ENCODE measurements at regions not wholly inside any gene's neighbourhood (a gene's known extent, or its start where the extent isn't known, plus 50 kb on each side); places are given as distances from the start of the nearest gene placed in this dataset.
"Not testable (repeated sequence)": the region's sequence is repeated elsewhere in the genome, so short reads cannot be mapped to it uniquely, and the experiment has no call there.

DNA sequence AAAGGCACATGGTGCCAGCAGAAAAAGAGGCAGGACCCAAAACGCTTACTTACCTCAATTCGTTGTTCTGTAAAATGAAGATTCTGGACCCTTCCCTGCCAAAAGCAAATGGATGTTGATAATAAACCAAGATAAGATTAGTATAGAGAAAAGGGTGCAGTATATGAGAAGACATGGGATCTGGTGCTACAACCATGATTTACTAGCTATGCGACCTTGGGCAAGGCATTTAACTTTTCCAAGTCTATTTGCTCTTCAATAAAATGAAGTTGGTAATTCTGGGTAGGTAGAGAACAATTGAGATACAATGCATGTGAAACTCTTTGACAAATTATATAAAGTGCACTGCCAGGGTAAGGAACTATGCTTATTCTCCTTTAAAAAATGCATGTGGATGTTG, 185.0 kb upstream of the IRF2BP2 start:
- H3K4me3 ChIP-seq (replicated peaks; ENCODE audit: low read depth, low read length); DNase-seq (ENCODE audit: extremely low read depth, insufficient read length); H3K27me3 ChIP-seq (replicated peaks; ENCODE audit: control insufficient read depth, insufficient read depth, low read length); H3K36me3 ChIP-seq (ENCODE audit: control insufficient read depth, insufficient read depth, low read length): not testable (repeated sequence)

DNA sequence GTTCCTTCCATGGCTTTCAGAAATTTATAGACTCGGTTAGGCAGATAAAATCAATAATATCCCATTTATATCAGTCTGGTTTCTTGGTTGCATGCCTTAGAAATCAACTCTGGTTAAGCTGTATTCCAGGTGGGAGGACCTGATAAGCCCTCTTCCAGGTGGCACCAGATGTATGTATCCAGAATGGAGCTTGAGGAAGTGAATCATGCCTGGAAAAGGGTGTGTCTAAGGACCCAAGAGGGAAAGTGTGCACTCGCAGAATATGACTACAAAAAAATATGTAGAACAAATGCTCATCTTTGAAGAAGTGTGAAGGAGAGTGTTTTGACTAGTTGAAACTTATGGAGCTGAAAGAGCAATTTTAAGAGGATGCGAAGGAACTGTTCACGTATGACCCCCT, 184.5 kb upstream of the IRF2BP2 start:
- H3K36me3 ChIP-seq (ENCODE audit: control insufficient read depth, insufficient read depth, low read length); DNase-seq (ENCODE audit: extremely low read depth, insufficient read length); H3K27me3 ChIP-seq (replicated peaks; ENCODE audit: control insufficient read depth, insufficient read depth, low read length); H3K4me3 ChIP-seq (replicated peaks; ENCODE audit: low read depth, low read length): not testable (repeated sequence)

DNA sequence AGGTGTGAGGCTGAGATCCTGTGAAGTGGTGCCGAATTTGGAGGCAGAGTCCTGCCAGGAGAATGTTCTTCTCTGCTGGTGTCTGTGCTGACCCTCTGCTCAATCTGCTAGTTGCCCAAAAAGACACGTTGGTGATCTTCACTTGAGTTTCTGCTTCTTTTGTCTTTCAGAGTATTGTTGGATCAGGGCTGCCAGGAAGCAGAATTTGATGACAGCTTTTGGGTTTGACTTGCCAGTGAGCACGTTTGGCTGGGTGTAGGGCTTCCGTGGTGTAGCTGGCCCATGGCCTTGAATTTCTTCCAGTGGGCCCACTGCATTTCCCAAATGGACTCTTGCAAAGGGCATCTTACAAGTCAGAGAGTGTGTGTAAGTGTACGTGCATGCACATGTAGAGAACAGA, 183.9 kb upstream of the IRF2BP2 start:
- DNase-seq (ENCODE audit: extremely low read depth, insufficient read length); H3K27me3 ChIP-seq (replicated peaks; ENCODE audit: control insufficient read depth, insufficient read depth, low read length); H3K36me3 ChIP-seq (ENCODE audit: control insufficient read depth, insufficient read depth, low read length); H3K4me3 ChIP-seq (replicated peaks; ENCODE audit: low read depth, low read length): not testable (repeated sequence)

DNA sequence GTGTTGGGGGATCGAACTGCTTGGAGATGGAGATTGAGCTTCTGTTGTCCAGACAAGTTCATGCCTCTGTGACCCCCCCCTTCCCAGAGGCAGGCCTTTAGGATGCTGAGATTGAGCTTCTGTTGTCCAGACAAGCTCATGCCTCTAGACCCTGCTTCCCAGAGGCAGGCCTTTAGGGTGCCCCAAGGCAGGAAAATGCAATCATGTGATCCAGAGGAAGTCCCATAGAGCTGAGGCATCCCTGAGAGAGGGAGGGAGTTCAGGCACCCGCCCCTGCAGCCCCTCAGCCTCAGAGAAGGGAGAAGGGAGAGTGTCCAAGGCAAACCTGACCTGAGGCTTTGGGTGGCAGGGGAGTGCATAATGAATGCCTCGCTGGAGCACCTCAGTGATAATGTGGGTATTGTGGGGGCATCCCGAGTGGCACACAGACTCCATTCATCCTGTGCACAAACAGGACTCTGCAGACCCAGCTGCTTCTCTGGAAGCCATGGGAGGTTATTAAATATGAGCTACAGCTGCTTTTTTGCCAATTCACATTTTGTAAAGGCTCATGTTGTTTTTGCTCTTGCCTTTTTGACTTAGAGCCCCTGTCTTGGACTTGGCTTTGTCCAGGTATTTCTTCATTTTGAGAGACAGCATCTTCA, 182.4 kb upstream of the IRF2BP2 start:
- H3K27me3 ChIP-seq (replicated peaks; ENCODE audit: control insufficient read depth, insufficient read depth, low read length); H3K4me3 ChIP-seq (replicated peaks; ENCODE audit: low read depth, low read length); DNase-seq (ENCODE audit: extremely low read depth, insufficient read length); H3K36me3 ChIP-seq (ENCODE audit: control insufficient read depth, insufficient read depth, low read length): not testable (repeated sequence)

DNA sequence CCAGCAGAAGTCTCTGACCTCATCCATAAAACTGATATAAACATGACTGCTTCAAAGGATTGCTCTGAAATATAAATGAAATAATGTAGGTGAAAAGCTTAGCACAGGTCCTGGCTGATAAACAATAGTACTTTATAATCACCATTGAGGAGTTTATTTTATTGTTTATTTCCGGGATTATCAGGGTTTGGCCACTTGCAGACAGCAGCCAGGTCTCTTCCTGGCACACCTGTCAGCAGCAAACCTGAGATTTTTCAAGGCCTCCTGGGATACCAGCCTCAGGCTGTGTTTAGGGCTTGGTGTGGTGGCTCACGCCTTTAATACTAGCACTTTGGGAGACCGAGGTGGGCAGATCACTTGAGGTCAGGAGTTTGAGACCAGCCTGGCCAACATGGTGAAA, 181.6 kb upstream of the IRF2BP2 start:
- DNase-seq (ENCODE audit: extremely low read depth, insufficient read length); H3K4me3 ChIP-seq (replicated peaks; ENCODE audit: low read depth, low read length); H3K27me3 ChIP-seq (replicated peaks; ENCODE audit: control insufficient read depth, insufficient read depth, low read length); H3K36me3 ChIP-seq (ENCODE audit: control insufficient read depth, insufficient read depth, low read length): not testable (repeated sequence)

DNA sequence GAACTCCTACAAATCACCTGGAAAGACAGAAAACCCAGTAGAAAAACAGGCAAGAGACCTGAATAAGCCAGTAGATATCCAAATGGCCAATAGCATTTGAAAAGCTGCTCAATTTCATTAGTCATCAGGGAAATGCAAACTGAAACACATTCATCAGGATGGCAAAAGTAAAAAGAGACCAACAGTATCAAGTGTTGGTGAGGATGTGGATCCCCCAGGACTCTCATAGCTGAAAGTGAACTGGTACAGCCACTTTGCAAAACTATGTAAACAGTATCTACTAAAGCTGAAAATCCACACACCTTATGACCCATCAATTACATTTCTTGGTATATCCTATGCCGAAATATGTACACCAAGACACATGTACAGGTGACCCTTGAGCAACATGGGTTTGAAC, 180.4 kb upstream of the IRF2BP2 start:
- not testable (repeated sequence) for DNase-seq (ENCODE audit: extremely low read depth, insufficient read length); H3K36me3 ChIP-seq (ENCODE audit: control insufficient read depth, insufficient read depth, low read length); H3K27me3 ChIP-seq (replicated peaks; ENCODE audit: control insufficient read depth, insufficient read depth, low read length); H3K4me3 ChIP-seq (replicated peaks; ENCODE audit: low read depth, low read length)

DNA sequence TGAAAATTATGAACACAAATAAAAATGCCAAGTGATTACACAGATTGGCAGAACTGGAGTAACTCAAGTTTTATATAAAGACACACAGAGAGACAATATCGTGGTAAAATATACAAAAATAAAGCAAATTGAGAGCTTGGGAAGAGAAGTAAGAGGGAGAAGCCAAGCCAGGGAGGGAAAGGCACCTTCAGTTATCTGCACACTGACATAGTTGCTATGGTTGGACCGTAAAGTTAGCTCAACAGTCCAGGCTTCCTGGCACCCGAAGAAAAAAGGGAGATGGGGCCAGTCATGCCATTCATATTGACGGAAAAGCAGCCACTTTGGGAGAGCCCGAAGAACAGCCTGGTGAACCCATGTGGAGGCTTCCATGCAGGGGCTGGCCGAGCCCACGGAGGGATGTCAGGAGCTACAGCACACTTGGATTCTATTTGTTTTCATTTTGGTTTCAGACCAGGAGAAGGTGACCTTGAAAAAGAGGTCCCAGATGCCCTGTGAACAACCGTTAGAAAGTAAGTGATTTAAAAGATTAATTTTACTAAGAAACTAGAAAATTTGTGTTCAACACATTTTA, 177.1 kb upstream of the IRF2BP2 start:
- DNase-seq (ENCODE audit: extremely low read depth, insufficient read length); H3K27me3 ChIP-seq (replicated peaks; ENCODE audit: control insufficient read depth, insufficient read depth, low read length); H3K4me3 ChIP-seq (replicated peaks; ENCODE audit: low read depth, low read length); H3K36me3 ChIP-seq (ENCODE audit: control insufficient read depth, insufficient read depth, low read length): not testable (repeated sequence)

DNA sequence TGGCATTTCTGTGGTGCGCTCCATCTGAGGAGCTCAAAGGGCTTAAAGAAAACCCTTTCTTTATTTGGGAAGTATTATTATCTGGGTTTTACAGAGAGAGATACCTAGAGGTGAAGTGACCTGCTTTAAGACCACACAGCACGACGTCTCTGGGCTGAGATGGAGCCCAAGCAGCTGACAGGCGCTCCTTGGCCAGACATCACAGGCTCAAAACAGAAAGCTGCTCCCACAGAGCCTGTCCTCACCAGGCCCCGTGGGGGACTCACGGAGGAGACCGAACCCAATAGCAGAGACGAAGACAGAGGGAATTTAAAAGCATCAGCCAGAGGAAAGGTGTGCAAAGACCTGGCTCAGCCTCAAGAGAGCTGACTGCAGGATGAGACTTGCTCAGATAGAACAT, 175.9 kb upstream of the IRF2BP2 start:
- not testable (repeated sequence) for H3K27me3 ChIP-seq (replicated peaks; ENCODE audit: control insufficient read depth, insufficient read depth, low read length); H3K36me3 ChIP-seq (ENCODE audit: control insufficient read depth, insufficient read depth, low read length); DNase-seq (ENCODE audit: extremely low read depth, insufficient read length); H3K4me3 ChIP-seq (replicated peaks; ENCODE audit: low read depth, low read length)

DNA sequence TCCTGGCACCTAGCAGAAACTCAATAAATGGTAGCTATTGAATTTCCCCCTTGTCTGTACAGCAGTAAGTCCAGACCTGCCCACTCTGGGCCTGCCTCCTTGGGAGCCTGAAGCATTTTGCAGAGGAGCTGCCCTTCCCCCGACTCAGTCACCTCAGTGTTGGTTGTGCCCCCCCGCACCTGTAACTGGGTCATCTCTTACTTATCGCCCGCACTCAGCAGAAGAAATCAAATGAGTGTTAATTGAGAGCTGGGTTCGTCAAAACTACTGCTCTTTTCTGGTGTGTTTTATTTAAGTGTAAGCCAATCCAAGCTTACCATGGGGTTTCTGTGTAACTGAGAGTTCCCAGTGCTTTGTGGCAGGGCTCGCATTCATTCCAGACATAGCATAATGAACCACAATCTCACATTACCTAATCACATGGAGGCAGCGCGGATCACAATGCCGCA, 175.5 kb upstream of the IRF2BP2 start:
- not testable (repeated sequence) for H3K4me3 ChIP-seq (replicated peaks; ENCODE audit: low read depth, low read length); H3K36me3 ChIP-seq (ENCODE audit: control insufficient read depth, insufficient read depth, low read length); DNase-seq (ENCODE audit: extremely low read depth, insufficient read length); H3K27me3 ChIP-seq (replicated peaks; ENCODE audit: control insufficient read depth, insufficient read depth, low read length)

DNA sequence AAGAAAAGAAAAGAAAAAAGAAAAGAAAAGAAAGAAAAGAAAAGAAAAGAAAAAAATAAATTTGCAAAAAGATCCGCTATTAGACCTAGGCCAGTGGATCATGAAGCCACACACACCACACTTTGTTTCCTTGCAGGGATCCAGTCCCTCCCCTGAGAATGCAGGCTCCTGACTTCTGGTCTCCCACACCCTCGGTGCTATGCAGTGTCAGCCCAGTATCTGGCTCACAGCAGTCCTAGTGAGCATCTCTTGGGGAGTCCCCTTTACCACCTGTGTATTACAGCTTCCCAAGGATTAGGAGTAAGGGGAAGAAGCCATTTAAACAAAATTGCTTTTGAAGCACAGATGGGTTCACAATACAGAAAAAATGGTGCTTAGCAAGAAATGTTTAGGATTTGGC, 174.1 kb upstream of the IRF2BP2 start:
- H3K27me3 ChIP-seq (replicated peaks; ENCODE audit: control insufficient read depth, insufficient read depth, low read length), result not testable (repeated sequence)

DNA sequence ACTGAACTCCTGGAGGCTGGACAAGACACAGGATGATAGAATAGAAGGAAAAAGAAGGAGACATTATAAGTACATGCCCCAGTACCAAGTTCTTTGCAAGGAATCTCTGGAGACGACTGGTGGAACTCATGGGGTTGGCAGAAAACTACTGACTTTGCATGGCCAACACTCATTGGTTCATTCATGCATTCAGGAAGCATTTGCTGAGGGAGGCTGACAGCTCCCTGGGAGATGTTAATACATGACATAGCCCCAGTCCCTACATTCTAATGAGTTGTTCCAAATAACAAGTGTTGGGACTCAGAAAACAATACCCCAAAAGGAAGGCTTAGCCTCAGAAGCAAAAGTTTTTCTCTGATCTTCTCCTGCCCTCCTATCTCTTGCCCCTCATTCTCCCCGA, 172.8 kb upstream of the IRF2BP2 start:
- DNase-seq (ENCODE audit: extremely low read depth, insufficient read length), result no peak
- Histone ChIP-seq H3K36me3 (ENCODE audit: control insufficient read depth, insufficient read depth, low read length) (no peaks in the 10 kb centered on the region), H3K4me3 (replicated peaks; ENCODE audit: low read depth, low read length) (no peak overlapping the region), H3K27me3 (replicated peaks; ENCODE audit: control insufficient read depth, insufficient read depth, low read length) (no peaks in the 10 kb centered on the region; the same call in 1 of the 2 replicates)
- TF ChIP-seq, protein P1, sequence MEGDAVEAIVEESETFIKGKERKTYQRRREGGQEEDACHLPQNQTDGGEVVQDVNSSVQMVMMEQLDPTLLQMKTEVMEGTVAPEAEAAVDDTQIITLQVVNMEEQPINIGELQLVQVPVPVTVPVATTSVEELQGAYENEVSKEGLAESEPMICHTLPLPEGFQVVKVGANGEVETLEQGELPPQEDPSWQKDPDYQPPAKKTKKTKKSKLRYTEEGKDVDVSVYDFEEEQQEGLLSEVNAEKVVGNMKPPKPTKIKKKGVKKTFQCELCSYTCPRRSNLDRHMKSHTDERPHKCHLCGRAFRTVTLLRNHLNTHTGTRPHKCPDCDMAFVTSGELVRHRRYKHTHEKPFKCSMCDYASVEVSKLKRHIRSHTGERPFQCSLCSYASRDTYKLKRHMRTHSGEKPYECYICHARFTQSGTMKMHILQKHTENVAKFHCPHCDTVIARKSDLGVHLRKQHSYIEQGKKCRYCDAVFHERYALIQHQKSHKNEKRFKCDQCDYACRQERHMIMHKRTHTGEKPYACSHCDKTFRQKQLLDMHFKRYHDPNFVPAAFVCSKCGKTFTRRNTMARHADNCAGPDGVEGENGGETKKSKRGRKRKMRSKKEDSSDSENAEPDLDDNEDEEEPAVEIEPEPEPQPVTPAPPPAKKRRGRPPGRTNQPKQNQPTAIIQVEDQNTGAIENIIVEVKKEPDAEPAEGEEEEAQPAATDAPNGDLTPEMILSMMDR (IDR thresholded peaks at IDR 0.05; ENCODE audit: insufficient read depth, low read length, poor library complexity, severe bottlenecking), result no peak

More for the DNA sequence above, 174.1 kb upstream of the IRF2BP2 start:
- DNase-seq (ENCODE audit: extremely low read depth, insufficient read length); H3K36me3 ChIP-seq (ENCODE audit: control insufficient read depth, insufficient read depth, low read length); H3K4me3 ChIP-seq (replicated peaks; ENCODE audit: low read depth, low read length): not testable (repeated sequence)

All from GM06990 (cell line).